DMS53 treated with DMSO at 0.1 percent for 48 hours (cell line): ENCODE measurements at regions not wholly inside any gene's neighbourhood (a gene's known extent, or its start where the extent isn't known, plus 50 kb on each side); places are given as distances from the start of the nearest gene placed in this dataset.
"Not testable (repeated sequence)": the region's sequence is repeated elsewhere in the genome, so short reads cannot be mapped to it uniquely, and the experiment has no call there.

Source experiments
- DNase-seq: peaks from one replicate; lab custom pipeline; 2025; ENCODE audit not compliant: unreplicated experiment; lab: John Stamatoyannopoulos, UW

DNA sequence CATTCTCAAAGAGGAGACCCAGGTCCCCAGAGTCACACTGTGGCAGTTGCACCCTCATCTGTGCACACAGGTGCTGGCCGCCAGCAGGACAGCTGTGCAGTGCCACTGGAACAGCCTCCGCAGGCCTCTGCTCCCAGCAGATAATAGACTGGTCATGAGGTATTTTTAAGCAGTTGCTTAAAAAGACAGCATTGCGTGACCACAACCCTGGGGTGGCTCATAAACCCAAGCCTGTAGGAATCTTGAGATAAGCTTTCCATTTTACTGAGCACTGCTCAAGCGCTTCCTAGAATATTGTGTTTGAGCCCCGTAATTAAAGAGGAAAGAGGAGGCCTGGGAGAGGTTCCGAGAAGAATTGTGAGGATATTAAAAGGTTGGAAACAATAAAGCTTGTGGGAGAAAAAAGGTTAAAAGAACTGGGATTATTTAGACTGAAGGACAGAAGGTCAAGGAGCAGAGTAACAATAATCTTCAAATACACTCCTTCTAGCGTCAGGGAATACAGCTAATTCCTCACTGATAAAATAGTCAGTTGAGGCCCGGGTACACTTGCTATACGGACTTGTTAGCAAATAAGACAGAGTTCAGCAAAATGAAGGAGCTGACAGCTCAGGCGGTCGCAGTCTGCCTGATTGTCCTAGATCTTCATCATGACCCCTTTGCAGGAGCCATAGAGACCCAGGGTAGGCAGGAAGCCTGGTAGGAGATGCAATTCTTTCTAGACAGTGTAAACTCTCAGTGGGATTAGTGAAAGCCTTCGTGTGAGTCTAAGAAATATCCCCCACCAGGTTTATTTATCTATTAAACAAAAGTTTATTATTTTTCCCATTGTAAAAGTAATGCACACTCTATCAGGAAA is 86.2 kb upstream of the KIT start:
- no peak for DNase-seq

DNA sequence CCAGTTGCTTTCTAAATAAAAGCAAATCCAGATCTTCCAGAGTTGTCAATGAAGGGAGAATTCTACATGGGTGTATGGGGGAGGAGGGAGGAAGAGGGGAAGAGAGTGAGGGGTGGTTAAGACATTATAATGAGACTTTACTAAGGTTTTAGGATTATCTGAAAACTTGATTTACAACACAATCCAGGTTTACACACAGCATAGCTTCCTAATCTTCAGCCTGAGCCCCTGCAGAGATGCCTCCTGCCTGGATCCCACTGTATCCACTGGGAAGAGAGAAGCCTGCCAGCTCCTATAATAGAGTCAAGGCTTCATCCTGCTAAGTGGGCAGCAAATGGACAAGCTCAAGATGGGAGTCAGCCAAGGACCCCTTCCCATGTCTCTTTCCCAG is 85.6 kb upstream of the KIT start:
- DNase-seq = no peak

DNA sequence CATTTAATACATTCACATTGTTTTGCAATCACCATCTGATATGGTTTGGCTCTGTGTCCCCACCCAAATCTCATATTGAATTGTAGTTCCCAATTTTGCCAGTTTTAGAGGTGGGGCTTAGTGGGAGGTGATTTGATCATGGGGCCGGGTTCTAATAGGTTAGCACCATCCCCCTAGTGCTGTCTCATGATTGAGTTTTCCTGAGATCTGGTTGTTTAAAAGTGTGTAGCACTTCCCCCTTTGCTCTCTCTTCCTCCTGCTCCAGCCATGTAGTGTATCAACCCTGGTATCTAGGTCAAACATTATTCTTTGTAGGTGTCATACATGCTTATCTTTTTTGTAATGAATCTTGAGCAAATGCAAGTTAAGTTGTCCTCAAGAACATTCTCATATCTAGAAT is 83.3 kb upstream of the KIT start:
- DNase-seq = no peak

DNA sequence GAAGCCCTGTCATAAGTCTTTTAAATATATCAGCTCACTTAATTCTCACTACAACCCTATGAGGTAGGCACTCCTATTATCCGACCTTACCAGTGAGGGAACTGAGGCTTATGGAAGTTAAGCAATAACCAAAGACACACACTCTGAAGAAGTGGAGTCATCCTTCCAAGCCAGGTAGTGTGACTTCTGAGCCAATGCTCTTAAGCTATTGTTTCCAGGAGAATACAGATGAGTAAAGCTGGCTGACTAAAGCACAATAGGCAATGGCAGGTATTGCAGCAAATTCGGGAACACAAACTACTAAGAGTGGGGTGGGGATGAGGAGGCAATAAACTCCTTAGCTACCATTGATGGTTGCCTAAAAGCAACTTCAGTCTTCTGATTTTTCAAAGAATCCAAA is 81.8 kb upstream of the KIT start:
- no peak for DNase-seq

DNA sequence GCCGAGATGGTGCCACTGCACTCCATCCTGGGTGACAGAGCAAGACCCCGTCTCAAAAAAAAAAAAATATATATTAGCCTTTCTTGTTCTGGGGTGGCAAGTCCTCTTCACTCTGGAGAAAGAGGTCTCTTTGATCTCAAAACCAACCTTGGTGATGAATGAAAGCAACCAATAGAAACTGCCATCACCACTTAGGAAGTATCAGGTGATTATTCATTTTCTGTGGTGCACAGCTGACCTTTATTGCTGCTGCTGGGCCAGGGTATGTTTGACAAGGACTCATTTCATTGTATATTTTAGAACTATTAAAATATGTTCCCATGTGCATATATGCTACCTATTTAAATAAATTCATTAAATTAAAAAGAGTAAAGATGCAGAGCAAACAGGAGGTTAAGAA is 76.0 kb upstream of the KIT start:
- no peak for DNase-seq

DNA sequence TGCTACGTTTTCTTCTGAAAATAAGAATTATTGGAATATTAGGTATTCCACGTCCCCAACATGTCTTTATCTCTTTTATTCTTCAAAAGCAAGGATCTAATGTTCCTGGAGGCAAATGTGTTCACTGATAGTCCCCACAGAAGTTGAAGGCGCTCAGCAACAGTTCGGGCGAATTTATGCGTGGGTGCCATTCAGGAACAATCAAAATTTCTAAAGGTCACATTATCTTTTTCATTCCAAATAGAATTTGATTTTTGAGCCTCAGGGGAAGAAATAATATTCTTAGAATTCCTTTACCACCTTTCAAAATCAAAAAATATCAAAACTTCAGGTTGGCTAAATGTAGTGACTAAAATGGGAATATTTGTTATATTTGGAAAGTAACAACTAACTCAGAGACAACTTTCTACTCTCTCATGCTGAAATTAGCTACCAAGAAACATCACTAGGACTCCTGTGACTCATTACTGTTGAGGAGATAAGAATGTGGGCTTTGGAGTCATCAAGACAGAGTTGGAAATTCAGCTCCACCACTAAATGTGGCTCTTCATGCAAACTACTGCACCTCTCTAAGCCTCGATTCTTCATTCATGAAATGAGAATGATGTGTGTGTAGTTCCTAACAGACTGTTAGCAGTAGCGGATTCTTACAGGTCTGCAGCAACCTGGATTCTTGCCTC is 72.3 kb upstream of the KIT start:
- DNase-seq = no peak

DNA sequence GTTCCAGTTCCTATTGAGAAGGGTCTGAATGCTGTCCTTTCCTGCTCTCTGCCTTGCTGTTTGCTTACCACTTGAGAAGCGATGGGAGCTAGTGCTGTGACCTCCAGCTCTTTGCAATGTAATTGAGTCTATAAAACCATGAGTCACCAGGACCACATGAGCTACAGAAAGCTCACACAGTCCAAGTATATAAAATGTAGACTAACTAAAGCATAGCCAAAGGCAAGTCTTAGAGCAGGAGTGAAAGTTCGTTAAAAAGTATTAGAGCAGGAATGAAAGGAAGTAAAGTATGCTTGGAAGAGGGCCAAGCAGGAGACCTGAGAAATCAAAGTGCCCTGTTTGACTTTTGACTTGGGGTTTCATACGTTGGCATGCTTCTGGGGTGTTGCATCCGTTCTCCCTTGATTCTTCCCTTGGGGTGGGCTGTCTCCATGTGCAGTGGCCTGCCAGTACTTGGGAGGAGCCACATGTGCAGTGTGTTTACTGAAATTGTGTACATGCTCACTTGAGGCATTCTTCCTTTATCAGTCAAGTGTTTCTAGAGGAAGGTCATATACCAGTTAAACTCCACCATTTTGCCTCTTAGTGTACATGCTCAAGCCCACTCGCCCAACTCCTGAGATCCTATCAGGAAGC is 71.3 kb upstream of the KIT start:
- peak; percentile 84 for DNase-seq

DNA sequence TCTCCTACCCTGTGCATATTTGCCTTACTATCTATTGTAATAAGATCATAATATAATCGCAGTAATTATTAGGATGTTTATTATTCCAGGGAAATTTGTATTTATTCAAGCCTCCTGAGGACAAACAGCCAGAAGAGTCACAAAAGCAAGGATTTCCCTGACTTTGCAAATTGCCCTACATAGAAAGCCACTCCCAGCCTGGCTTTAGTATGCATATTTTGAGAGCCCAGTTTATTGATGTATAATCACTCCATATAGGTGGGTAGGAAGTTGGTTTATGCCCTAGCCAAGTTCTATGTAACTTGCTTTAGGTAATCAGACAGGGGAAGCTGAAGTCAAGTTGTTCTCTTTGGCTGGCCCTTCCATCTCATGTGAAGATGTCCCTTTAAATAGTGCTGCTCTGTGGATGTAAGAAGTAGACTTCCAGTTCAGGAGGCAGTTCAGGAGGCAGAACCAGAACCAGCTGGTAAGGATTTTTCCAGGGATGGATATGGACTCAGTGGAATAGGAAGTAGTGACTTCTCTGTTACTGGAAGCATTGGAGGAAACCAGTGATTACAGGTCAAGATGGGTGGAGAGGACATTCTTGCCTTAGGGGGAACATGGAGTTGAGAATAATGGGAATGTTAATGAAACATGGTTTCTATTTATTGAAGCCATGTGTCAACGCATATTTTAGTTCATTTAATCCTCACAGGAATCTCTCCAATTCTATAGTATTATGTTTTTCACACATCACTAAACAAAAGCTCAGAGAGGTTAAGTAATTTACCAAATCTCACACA is 70.5 kb upstream of the KIT start:
- no peak for DNase-seq

DNA sequence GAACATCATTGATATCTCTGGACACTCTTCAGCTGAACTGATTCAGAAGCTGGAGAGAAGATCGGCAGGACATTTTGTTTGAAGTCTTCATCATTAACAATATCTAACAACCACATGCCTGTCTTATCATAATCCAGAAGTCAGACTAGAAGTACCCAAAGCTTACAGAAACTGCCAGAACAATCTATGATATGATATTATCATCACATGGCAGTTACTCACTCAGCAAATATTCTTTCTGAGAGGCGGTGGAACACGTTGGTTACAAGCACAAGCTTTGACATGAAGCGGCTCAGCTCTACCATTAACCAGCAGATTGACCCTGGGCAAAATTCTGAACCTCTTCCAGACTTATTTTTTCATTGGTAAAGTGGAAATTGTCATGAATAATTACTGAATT is 69.4 kb upstream of the KIT start:
- no peak for DNase-seq

DNA sequence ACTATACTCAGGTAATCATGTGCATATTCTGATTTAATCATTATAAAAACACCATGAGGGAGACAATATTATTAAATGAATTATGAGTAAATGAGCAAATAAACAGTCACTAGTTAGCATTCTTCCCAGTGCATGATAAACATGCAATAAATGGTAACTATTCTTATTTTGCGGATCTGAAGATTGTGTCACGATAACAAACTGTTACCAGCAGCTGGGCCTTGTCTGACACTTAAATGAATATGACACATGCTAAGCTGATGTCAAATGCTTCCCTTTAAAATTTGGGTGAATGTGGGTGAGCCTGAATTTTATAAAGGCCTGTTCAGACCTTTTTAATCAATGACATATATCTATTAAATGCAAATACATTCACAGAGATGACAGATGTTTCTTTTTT is 68.2 kb upstream of the KIT start:
- no peak for DNase-seq

DNA sequence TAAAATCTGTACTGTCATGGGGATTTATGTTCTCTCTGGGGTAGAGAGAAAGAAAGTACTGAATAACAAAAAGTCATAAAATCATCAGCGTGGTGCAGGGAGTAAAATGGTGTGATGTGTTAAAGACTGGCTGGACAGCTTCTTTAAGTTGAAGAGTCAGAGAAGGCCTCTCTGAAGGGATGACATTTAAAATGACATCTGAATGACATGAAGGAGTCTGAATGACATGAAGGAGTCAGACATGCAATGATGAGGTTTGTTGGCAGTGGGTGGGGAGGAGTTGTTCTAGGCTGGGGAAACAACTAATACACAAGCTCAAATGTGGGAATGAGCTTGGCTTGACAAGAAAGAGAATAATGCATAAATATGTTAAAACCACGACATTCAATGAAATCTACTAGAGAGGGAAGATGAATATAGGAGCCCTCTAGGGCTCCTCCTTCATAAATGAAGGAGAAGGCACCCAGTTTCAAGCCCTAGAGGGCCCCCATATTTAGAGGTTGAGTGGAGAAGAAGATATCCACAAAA is 63.9 kb upstream of the KIT start:
- no peak for DNase-seq

DNA sequence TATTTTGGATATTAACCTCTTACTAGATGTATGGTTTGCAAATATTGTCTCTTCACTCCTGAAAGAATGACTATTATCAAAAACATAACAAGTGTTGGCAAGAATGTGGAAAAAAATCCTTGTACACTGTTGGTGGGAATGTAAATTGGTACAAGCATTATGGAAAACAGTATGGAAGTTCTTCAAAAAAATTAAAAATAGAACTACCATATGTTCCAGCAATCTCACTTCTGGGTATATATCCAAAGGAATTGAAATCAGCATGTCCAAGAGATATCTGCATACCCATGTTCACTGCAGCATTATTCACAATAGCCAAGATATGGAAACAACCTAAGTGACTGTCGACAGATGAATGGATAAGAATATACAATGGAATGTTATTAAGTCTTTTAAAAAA is 61.6 kb upstream of the KIT start:
- DNase-seq = no peak

DNA sequence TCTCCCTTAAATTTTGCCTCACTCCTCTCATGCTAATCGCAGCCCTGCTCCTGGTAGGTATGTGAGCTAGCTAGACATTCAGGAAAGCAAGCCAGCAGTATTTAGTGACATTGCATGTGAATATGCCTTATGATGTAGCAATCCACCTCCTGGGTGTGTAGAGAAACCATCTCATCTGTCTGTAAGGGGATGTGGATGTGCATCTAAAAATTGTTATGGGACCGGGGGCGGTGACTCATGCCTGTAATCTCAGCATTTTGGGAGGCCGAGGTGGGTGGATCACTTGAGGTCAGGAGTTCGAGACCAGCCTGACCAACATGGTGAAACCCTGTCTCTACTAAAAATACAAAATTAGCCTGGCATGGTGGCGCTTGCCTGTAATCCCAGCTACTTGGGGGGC is 60.1 kb upstream of the KIT start:
- DNase-seq = not testable (repeated sequence)

DNA sequence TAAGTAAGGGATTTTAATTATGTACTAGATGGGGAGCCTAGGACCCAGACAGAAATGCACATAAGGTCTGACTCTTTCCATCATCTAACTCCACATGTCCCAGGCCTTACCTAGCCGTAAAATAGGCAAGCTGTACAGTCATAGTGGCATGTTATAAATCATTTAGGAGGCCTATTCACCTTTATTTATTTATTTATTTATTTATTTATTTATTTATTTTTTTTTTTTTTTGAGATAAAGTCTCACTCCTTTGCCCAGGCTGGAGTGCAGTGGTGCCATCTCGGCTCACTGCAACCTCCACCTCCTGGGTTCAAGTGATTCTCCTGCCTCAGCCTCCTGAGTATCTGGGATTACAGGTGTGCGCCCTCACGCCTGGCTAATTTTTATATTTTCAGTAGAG is 55.6 kb upstream of the KIT start:
- DNase-seq = not testable (repeated sequence)

DNA sequence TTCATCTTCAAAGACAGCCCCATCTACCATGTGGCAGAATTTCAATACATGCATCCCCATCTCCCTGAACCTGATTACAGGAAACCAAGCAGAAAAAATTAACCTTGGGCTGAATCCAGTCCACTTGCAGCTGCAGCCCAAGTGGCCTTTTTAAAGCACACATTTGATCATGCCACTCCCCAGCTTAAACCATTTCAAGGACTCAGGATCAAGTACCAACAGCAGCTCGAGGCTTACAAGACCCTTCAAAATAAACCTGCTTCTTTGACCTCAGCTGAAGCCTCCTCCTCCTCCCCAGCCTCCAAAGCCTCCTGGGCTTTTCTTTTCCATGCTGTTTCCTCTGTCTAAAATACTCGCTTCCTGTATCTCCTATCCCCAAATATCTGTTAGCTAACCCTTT is 50.7 kb upstream of the KIT start:
- DNase-seq = no peak

DNA sequence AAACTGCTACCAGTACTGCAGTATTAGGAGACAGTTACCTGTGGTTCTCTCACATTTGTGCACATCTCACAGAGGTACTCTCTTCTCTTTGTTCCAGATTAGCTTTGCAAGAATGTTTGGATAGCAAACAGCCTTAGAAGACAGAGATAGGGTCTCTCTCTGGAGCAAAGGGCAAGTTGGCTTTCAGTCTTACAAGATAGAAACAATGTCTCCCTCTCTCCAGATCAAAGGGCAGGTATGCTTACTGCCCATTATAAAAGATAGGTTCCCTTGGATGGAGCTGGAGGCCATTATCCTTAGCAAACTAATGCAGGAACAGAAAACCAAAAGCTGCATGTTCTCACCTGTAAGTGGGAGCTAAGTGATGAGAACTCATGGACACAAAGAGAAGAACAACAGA is 50.2 kb upstream of the KIT start:
- DNase-seq = no peak
